BE2C (cell line): ENCODE measurements at regions not wholly inside any gene's neighbourhood (a gene's known extent, or its start where the extent isn't known, plus 50 kb on each side); places are given as distances from the start of the nearest gene placed in this dataset.
"Not testable (repeated sequence)": the region's sequence is repeated elsewhere in the genome, so short reads cannot be mapped to it uniquely, and the experiment has no call there.

Experiments used
- DNase-seq: peaks from one replicate; pipeline ENCODE4 v3.0.0-alpha.2; 2020
- H3K27me3 ChIP-seq: fragments of 250-450 bp; sonication (Bioruptor Pico); 2 replicates; pipeline ENCODE4 v1.5.1; 2020; ENCODE audit warnings: mild to moderate bottlenecking
- H3K36me3 ChIP-seq: fragments of 250-450 bp; sonication (Bioruptor Pico); 2 replicates; pipeline ENCODE4 v1.5.1; 2020; ENCODE audit warnings: mild to moderate bottlenecking
- H3K4me1 ChIP-seq: fragments of 250-450 bp; sonication (Bioruptor Pico); 2 replicates; pipeline ENCODE4 v1.5.1; 2020
- H3K4me3 ChIP-seq: 2 replicates; pipeline ENCODE4 v1.5.1; 2011; ENCODE audit warnings: low read depth, low read length
- H3K9me3 ChIP-seq: fragments of 250-450 bp; sonication (Bioruptor Pico); 2 replicates; pipeline ENCODE4 v1.5.1; 2020
- CTCF ChIP-seq: IDR thresholded peaks from 2 replicates; pipeline ENCODE4 v1.5.1; 2012; ENCODE audit warnings: mild to moderate bottlenecking, low read depth, low read length

- no peak for TF ChIP-seq CTCF
- Histone ChIP-seq H3K4me3 (no peak overlapping the region), H3K36me3 (no peaks in the 10 kb centered on the region), H3K4me1 (no peaks in the 10 kb centered on the region), H3K9me3 (no peaks in the 10 kb centered on the region), H3K27me3 (no peaks in the 10 kb centered on the region)
- DNase-seq, result no peak
These were observed 83.3 kb upstream of the CTBP2 start for GRCh38 chr10:125243532-125244253.

- no peak for DNase-seq
- no peaks in the 10 kb centered on the region for H3K9me3 ChIP-seq
- no peak overlapping the region for H3K4me3 ChIP-seq
- TF ChIP-seq CTCF, result no peak
- no peaks in the 10 kb centered on the region for H3K27me3 ChIP-seq
- no peaks in the 10 kb centered on the region for H3K36me3 ChIP-seq
- H3K4me1 ChIP-seq, result no peaks in the 10 kb centered on the region
These were observed 78.3 kb upstream of the CTBP2 start for GRCh38 chr10:125238682-125239081.

GRCh38 chr10:125236091-125236490, 75.7 kb upstream of the CTBP2 start:
- Histone ChIP-seq H3K36me3 (no peaks in the 10 kb centered on the region), H3K27me3 (no peaks in the 10 kb centered on the region), H3K4me1 (no peaks in the 10 kb centered on the region), H3K4me3 (no peak overlapping the region), H3K9me3 (no peaks in the 10 kb centered on the region)
- no peak for DNase-seq
- TF ChIP-seq CTCF, result no peak

- TF ChIP-seq CTCF, result no peak
- no peaks in the 10 kb centered on the region for H3K4me1 ChIP-seq
- H3K27me3 ChIP-seq, result no peaks in the 10 kb centered on the region
- H3K9me3 ChIP-seq, result no peaks in the 10 kb centered on the region
- DNase-seq, result no peak
- no peak overlapping the region for H3K4me3 ChIP-seq
- no peaks in the 10 kb centered on the region for H3K36me3 ChIP-seq
These were observed 75.0 kb upstream of the CTBP2 start for GRCh38 chr10:125235093-125236069.

GRCh38 chr10:125234576-125234975, 74.2 kb upstream of the CTBP2 start:
- DNase-seq, H3K9me3 ChIP-seq, H3K36me3 ChIP-seq, H3K4me1 ChIP-seq, H3K4me3 ChIP-seq, H3K27me3 ChIP-seq: not testable (repeated sequence)

GRCh38 chr10:125233726-125234125, 73.4 kb upstream of the CTBP2 start:
- no peak for TF ChIP-seq CTCF
- H3K36me3 ChIP-seq, result no peaks in the 10 kb centered on the region
- H3K4me1 ChIP-seq, result no peaks in the 10 kb centered on the region
- no peaks in the 10 kb centered on the region for H3K9me3 ChIP-seq
- no peak for DNase-seq
- no peak overlapping the region for H3K4me3 ChIP-seq
- H3K27me3 ChIP-seq, result no peaks in the 10 kb centered on the region
